HUES64 (cell line): ENCODE measurements at regions not wholly inside any gene's neighbourhood (a gene's known extent, or its start where the extent isn't known, plus 50 kb on each side); places are given as distances from the start of the nearest gene placed in this dataset.
"Not testable (repeated sequence)": the region's sequence is repeated elsewhere in the genome, so short reads cannot be mapped to it uniquely, and the experiment has no call there.

Experiments used
- H3K27ac ChIP-seq: 2 replicates; pipeline ENCODE4 v1.7.0; 2013; ENCODE audit warnings: low read depth, low read length, inconsistent platforms
- H3K27me3 ChIP-seq: 2 replicates; pipeline ENCODE4 v1.6.1; 2013; ENCODE audit warnings: mild to moderate bottlenecking, low read length; ENCODE audit not compliant: insufficient read depth
- H3K36me3 ChIP-seq: 2 replicates; pipeline ENCODE4 v1.6.1; 2013; ENCODE audit warnings: mild to moderate bottlenecking, low read length; ENCODE audit not compliant: insufficient read depth
- H3K4me1 ChIP-seq: 2 replicates; pipeline ENCODE4 v1.6.1; 2013; ENCODE audit warnings: mild to moderate bottlenecking, low read length, moderate library complexity; ENCODE audit not compliant: insufficient read depth
- H3K4me3 ChIP-seq: 2 replicates; pipeline ENCODE4 v1.5.1; 2013; ENCODE audit warnings: mild to moderate bottlenecking, low read length, moderate library complexity
- H3K9ac ChIP-seq: 2 replicates; pipeline ENCODE4 v1.6.1; 2013; ENCODE audit warnings: mild to moderate bottlenecking, low read depth, low read length
- H3K9me3 ChIP-seq: 2 replicates; pipeline ENCODE4 v1.6.1; 2013; ENCODE audit warnings: low read depth, low read length; ENCODE audit not compliant: insufficient read depth
- WGBS: fragments of 150-250, 120-280 bp; methylation state at CpG from one replicate; pipeline ENCODE4 v1.1.7; 2013; ENCODE audit warnings: missing lambda C conversion rate; 5-methylcytosine and 5-hydroxymethylcytosine counted together

DNA sequence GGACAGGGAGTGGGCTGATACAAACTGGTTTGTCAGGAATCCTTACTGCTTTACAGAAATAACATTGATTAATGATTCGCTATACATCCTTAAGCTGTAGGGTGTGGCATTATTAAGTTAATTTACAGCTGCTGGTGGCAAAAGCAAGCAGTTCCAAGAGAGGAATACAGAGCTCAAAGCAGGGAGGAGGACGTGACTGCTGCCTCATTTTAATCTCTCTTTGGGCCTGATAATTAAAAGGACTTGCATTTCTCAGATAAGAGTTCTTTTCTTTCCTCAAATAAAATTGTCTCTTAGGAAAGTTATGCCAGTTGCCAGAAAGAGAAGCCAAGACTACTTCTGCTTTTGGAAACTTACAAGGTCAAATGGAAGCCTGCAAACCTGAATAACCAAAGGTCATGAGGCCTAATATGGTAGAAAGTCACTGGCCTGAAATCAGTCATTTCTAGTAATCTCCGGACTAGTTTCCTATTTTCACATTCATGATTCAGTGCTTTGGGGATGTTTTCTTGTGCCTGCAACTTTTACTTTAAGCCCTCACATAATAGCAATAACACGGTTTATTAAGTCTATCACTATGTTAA, 426.2 kb upstream of the SPATA31A3 start:
- H3K27me3 ChIP-seq, H3K4me3 ChIP-seq, H3K4me1 ChIP-seq, H3K9me3 ChIP-seq, H3K9ac ChIP-seq, H3K27ac ChIP-seq, H3K36me3 ChIP-seq: not testable (repeated sequence)
- no CpG with 5 or more reads among the region's 4 CpGs for WGBS

- H3K36me3 ChIP-seq, H3K4me3 ChIP-seq, H3K9me3 ChIP-seq, H3K27me3 ChIP-seq, H3K27ac ChIP-seq, H3K9ac ChIP-seq, H3K4me1 ChIP-seq: not testable (repeated sequence)
- WGBS: no CpG with 5 or more reads among the region's 7 CpGs
Observed at GRCh38 chr9:67417341-67417983, 425.1 kb upstream of the SPATA31A3 start.

GRCh38 chr9:67416639-67417038, 424.3 kb upstream of the SPATA31A3 start:
- 100% methylated on average over 1 of the region's 6 CpGs for WGBS
- not testable (repeated sequence) for H3K9me3 ChIP-seq, H3K27me3 ChIP-seq, H3K9ac ChIP-seq, H3K27ac ChIP-seq, H3K4me3 ChIP-seq, H3K4me1 ChIP-seq, H3K36me3 ChIP-seq

- H3K27me3 ChIP-seq, H3K9me3 ChIP-seq, H3K36me3 ChIP-seq, H3K4me1 ChIP-seq, H3K9ac ChIP-seq, H3K4me3 ChIP-seq, H3K27ac ChIP-seq: not testable (repeated sequence)
- 29% methylated on average over 1 of the region's 7 CpGs for WGBS
Observed at GRCh38 chr9:67410606-67411220, 418.4 kb upstream of the SPATA31A3 start.

GRCh38 chr9:67403739-67404138, 411.4 kb upstream of the SPATA31A3 start:
- H3K9me3 ChIP-seq, H3K9ac ChIP-seq, H3K27me3 ChIP-seq, H3K4me1 ChIP-seq, H3K36me3 ChIP-seq, H3K27ac ChIP-seq, H3K4me3 ChIP-seq: not testable (repeated sequence)
- WGBS: no CpG with 5 or more reads among the region's 4 CpGs

DNA sequence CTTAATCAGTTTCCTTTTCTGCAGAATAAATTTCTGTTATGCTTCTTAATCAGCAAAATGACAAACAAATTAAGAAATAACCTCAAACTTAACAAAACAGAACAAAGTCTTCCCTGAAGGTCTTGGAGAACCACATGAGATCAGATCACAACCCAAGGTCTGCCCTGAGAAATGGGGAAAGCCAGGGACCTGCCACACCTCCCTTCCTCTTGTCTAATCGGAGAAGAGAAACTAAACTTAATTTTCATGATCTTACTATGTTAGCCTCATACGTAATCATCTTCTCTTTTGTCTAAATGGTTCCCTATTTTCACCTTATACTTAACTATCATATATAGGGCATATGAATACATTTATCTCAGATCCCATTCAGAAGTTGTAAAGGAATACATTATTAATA, 405.4 kb upstream of the SPATA31A3 start:
- H3K4me3 ChIP-seq, H3K27me3 ChIP-seq: not testable (repeated sequence)
- WGBS: 92% methylated on average over 1 of the region's 2 CpGs

DNA sequence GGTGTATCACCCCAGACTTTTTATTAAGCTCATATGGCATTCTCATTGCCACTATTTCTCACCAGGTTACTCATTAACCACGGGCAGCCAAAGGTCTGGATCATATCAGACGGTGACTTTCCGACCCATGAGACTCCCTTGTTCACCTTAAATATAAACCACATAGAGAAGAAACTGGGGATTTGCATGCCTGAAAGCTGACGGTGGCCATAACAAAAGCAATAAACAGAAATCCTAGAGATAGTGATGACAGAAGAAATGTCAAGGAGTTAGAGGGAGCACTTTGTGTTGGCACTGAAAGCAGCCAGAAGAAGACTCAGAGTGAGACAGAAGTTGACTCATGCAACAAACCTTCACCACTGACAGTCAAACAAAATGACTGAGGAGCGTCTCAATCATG, 402.4 kb upstream of the SPATA31A3 start:
- no CpG with 5 or more reads among the region's 5 CpGs for WGBS

More for the DNA sequence above, 405.4 kb upstream of the SPATA31A3 start:
- not testable (repeated sequence) for H3K9ac ChIP-seq, H3K9me3 ChIP-seq, H3K36me3 ChIP-seq, H3K4me1 ChIP-seq, H3K27ac ChIP-seq

GRCh38 chr9:67394038-67394437, 401.7 kb upstream of the SPATA31A3 start:
- not testable (repeated sequence) for H3K4me3 ChIP-seq, H3K27ac ChIP-seq
- no CpG with 5 or more reads among the region's 4 CpGs for WGBS

More for the DNA sequence above, 402.4 kb upstream of the SPATA31A3 start:
- not testable (repeated sequence) for H3K9me3 ChIP-seq, H3K27me3 ChIP-seq, H3K27ac ChIP-seq, H3K4me1 ChIP-seq, H3K9ac ChIP-seq, H3K36me3 ChIP-seq, H3K4me3 ChIP-seq

DNA sequence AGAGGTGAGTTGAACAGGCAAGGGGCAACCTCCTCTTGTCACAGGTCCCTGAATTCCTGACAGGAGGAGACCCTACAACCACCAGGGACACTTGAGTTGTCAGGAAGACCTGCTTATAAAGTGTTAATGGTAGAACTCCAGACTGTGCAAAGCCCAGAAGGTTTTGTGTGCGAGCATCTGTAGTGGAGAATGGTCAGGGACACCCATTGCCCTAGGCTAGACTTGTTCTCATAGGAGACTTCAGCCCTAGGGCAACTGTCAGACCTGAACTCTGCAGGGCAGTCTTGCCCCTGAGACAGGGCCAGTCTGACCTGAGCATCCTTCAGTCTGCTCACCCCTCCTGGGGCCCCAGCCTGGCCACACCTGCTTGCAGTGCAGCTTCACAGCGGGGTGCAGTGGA, 377.3 kb upstream of the SPATA31A3 start:
- H3K4me3 ChIP-seq, H3K36me3 ChIP-seq, H3K9me3 ChIP-seq, H3K27me3 ChIP-seq, H3K27ac ChIP-seq, H3K4me1 ChIP-seq, H3K9ac ChIP-seq: not testable (repeated sequence)
- WGBS: no CpG with 5 or more reads among the region's 2 CpGs

More at GRCh38 chr9:67394038-67394437, 401.7 kb upstream of the SPATA31A3 start:
- not testable (repeated sequence) for H3K36me3 ChIP-seq, H3K4me1 ChIP-seq, H3K9ac ChIP-seq, H3K27me3 ChIP-seq, H3K9me3 ChIP-seq

GRCh38 chr9:67362325-67362724, 370.0 kb upstream of the SPATA31A3 start:
- not testable (repeated sequence) for H3K9ac ChIP-seq, H3K27me3 ChIP-seq, H3K4me3 ChIP-seq, H3K27ac ChIP-seq, H3K9me3 ChIP-seq, H3K4me1 ChIP-seq, H3K36me3 ChIP-seq
- WGBS: no CpG with 5 or more reads among the region's 7 CpGs

- not testable (repeated sequence) for H3K36me3 ChIP-seq, H3K27me3 ChIP-seq, H3K4me1 ChIP-seq, H3K9me3 ChIP-seq, H3K9ac ChIP-seq, H3K27ac ChIP-seq, H3K4me3 ChIP-seq
- WGBS: no CpG with 5 or more reads among the region's 4 CpGs
Observed at GRCh38 chr9:67353961-67354360, 361.6 kb upstream of the SPATA31A3 start.

- whole genome bisulfite sequencing: no CpG with 5 or more reads among the region's 2 CpGs
Observed at GRCh38 chr9:67349424-67349759, 357.0 kb upstream of the SPATA31A3 start.

More at GRCh38 chr9:67349424-67349759, 357.0 kb upstream of the SPATA31A3 start:
- not testable (repeated sequence) for H3K4me1 ChIP-seq, H3K36me3 ChIP-seq, H3K4me3 ChIP-seq, H3K9ac ChIP-seq, H3K27me3 ChIP-seq, H3K27ac ChIP-seq, H3K9me3 ChIP-seq
